ENCODE measurements at regions not wholly inside any gene's neighbourhood (a gene's known extent, or its start where the extent isn't known, plus 50 kb on each side); places are given as distances from the start of the nearest gene placed in this dataset.

DNA sequence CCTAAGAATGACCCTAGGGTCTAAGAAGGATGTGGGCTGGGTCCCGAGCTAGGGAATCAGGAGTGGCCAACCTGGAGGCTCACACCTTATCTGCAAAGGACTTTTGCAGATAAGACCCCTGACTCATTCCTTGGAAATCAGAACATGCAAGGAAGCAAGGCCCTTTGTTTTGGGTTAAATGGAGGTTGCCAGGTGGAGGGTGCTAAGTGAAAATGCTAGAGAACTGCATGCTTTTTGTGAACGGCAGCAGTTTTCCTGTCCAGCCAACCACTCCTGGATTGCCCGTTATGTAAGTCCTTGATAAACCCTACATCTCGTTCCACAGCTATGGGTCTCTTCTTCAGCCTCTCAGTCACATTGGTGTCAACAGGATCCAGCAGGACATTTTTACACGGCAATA is 52.1 kb upstream of the CST7 start:
- no peaks in the 10 kb centered on the region for H3K9me3 ChIP-seq (ENCODE audit: control insufficient read depth, insufficient read depth, low read depth, low read length)
- ChIA-PET CTCF (no interaction called here), POLR2A (no interaction called here)

More for the DNA sequence above, 52.1 kb upstream of the CST7 start:
- Histone ChIP-seq H3K4me3 (ENCODE audit: low read depth, low read length) (no peak overlapping the region), H3K4me1 (ENCODE audit: control insufficient read depth, insufficient read depth, low read length) (no peaks in the 10 kb centered on the region), H3K36me3 (ENCODE audit: control insufficient read depth in 2 of 2, insufficient read depth in 1 of 2, low read length in 2 of 2) (no peaks in the 10 kb centered on the region), H3K27ac (ENCODE audit: extremely low read depth, low read depth, low read length) (no peak overlapping the region)
- TF ChIP-seq, protein P1, sequence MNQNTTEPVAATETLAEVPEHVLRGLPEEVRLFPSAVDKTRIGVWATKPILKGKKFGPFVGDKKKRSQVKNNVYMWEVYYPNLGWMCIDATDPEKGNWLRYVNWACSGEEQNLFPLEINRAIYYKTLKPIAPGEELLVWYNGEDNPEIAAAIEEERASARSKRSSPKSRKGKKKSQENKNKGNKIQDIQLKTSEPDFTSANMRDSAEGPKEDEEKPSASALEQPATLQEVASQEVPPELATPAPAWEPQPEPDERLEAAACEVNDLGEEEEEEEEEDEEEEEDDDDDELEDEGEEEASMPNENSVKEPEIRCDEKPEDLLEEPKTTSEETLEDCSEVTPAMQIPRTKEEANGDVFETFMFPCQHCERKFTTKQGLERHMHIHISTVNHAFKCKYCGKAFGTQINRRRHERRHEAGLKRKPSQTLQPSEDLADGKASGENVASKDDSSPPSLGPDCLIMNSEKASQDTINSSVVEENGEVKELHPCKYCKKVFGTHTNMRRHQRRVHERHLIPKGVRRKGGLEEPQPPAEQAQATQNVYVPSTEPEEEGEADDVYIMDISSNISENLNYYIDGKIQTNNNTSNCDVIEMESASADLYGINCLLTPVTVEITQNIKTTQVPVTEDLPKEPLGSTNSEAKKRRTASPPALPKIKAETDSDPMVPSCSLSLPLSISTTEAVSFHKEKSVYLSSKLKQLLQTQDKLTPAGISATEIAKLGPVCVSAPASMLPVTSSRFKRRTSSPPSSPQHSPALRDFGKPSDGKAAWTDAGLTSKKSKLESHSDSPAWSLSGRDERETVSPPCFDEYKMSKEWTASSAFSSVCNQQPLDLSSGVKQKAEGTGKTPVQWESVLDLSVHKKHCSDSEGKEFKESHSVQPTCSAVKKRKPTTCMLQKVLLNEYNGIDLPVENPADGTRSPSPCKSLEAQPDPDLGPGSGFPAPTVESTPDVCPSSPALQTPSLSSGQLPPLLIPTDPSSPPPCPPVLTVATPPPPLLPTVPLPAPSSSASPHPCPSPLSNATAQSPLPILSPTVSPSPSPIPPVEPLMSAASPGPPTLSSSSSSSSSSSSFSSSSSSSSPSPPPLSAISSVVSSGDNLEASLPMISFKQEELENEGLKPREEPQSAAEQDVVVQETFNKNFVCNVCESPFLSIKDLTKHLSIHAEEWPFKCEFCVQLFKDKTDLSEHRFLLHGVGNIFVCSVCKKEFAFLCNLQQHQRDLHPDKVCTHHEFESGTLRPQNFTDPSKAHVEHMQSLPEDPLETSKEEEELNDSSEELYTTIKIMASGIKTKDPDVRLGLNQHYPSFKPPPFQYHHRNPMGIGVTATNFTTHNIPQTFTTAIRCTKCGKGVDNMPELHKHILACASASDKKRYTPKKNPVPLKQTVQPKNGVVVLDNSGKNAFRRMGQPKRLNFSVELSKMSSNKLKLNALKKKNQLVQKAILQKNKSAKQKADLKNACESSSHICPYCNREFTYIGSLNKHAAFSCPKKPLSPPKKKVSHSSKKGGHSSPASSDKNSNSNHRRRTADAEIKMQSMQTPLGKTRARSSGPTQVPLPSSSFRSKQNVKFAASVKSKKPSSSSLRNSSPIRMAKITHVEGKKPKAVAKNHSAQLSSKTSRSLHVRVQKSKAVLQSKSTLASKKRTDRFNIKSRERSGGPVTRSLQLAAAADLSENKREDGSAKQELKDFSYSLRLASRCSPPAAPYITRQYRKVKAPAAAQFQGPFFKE (tag by site-specific recombination; IDR thresholded peaks at IDR 0.05; ENCODE audit: borderline replicate concordance) = no peak
- TF ChIP-seq, protein P2, sequence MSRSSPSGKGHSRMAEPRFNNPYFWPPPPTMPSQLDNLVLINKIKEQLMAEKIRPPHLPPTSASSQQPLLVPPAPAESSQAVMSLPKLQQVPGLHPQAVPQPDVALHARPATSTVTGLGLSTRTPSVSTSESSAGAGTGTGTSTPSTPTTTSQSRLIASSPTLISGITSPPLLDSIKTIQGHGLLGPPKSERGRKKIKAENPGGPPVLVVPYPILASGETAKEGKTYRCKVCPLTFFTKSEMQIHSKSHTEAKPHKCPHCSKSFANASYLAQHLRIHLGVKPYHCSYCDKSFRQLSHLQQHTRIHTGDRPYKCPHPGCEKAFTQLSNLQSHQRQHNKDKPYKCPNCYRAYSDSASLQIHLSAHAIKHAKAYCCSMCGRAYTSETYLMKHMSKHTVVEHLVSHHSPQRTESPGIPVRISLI (tag by site-specific recombination; IDR thresholded peaks at IDR 0.05) = no peak
- no peak for TF ChIP-seq ZNF211 (tag by site-specific recombination; IDR thresholded peaks at IDR 0.05; ENCODE audit: low read depth)
- no peak for TF ChIP-seq ZNF626 (tag by site-specific recombination; IDR thresholded peaks at IDR 0.05)
- TF ChIP-seq ZNF132 (tag by site-specific recombination; IDR thresholded peaks at IDR 0.05; ENCODE audit: borderline replicate concordance) = no peak
- no peak for TF ChIP-seq ZNF664 (tag by site-specific recombination; IDR thresholded peaks at IDR 0.05)
- TF ChIP-seq ZNF521 (tag by site-specific recombination; IDR thresholded peaks at IDR 0.05) = no peak
- TF ChIP-seq, protein P3, sequence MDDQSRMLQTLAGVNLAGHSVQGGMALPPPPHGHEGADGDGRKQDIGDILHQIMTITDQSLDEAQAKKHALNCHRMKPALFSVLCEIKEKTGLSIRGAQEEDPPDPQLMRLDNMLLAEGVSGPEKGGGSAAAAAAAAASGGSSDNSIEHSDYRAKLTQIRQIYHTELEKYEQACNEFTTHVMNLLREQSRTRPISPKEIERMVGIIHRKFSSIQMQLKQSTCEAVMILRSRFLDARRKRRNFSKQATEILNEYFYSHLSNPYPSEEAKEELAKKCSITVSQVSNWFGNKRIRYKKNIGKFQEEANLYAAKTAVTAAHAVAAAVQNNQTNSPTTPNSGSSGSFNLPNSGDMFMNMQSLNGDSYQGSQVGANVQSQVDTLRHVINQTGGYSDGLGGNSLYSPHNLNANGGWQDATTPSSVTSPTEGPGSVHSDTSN (CRISPR knock-in tag; IDR thresholded peaks at IDR 0.05) = no peak
- no peak for TF ChIP-seq KLF10 (tag by site-specific recombination; IDR thresholded peaks at IDR 0.05)
- no peak for TF ChIP-seq YY2 (tag by site-specific recombination; IDR thresholded peaks at IDR 0.05)
- TF ChIP-seq, protein P4, sequence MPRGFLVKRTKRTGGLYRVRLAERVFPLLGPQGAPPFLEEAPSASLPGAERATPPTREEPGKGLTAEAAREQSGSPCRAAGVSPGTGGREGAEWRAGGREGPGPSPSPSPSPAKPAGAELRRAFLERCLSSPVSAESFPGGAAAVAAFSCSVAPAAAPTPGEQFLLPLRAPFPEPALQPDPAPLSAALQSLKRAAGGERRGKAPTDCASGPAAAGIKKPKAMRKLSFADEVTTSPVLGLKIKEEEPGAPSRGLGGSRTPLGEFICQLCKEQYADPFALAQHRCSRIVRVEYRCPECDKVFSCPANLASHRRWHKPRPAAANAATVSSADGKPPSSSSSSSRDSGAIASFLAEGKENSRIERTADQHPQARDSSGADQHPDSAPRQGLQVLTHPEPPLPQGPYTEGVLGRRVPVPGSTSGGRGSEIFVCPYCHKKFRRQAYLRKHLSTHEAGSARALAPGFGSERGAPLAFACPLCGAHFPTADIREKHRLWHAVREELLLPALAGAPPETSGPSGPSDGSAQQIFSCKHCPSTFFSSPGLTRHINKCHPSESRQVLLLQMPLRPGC (tag by site-specific recombination; IDR thresholded peaks at IDR 0.05) = no peak
- no peak for TF ChIP-seq ZNF792 (tag by site-specific recombination; IDR thresholded peaks at IDR 0.05)
- TF ChIP-seq, protein P5, sequence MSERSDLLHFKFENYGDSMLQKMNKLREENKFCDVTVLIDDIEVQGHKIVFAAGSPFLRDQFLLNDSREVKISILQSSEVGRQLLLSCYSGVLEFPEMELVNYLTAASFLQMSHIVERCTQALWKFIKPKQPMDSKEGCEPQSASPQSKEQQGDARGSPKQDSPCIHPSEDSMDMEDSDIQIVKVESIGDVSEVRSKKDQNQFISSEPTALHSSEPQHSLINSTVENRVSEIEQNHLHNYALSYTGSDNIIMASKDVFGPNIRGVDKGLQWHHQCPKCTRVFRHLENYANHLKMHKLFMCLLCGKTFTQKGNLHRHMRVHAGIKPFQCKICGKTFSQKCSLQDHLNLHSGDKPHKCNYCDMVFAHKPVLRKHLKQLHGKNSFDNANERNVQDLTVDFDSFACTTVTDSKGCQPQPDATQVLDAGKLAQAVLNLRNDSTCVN (tag by site-specific recombination; optimal IDR thresholded peaks at IDR 0.05) = no peak
- TF ChIP-seq ZNF157 (tag by site-specific recombination; IDR thresholded peaks at IDR 0.05) = no peak
- no peak for TF ChIP-seq ZNF558 (tag by site-specific recombination; IDR thresholded peaks at IDR 0.05)
- TF ChIP-seq ZNF658 (tag by site-specific recombination; IDR thresholded peaks at IDR 0.05) = no peak
- TF ChIP-seq, protein P6, sequence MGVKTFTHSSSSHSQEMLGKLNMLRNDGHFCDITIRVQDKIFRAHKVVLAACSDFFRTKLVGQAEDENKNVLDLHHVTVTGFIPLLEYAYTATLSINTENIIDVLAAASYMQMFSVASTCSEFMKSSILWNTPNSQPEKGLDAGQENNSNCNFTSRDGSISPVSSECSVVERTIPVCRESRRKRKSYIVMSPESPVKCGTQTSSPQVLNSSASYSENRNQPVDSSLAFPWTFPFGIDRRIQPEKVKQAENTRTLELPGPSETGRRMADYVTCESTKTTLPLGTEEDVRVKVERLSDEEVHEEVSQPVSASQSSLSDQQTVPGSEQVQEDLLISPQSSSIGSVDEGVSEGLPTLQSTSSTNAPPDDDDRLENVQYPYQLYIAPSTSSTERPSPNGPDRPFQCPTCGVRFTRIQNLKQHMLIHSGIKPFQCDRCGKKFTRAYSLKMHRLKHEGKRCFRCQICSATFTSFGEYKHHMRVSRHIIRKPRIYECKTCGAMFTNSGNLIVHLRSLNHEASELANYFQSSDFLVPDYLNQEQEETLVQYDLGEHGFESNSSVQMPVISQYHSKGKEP (tag by site-specific recombination; IDR thresholded peaks at IDR 0.05) = no peak
- TF ChIP-seq ZNF146 (tag by site-specific recombination; IDR thresholded peaks at IDR 0.05) = no peak
- no peak for TF ChIP-seq GLIS2 (tag by site-specific recombination; IDR thresholded peaks at IDR 0.05)
- no peak for TF ChIP-seq ZNF391 (tag by site-specific recombination; IDR thresholded peaks at IDR 0.05; ENCODE audit: borderline replicate concordance, low read depth)
